Brain microvascular endothelial cell (primary cell): ENCODE measurements at regions not wholly inside any gene's neighbourhood (a gene's known extent, or its start where the extent isn't known, plus 50 kb on each side); places are given as distances from the start of the nearest gene placed in this dataset.
"Not testable (repeated sequence)": the region's sequence is repeated elsewhere in the genome, so short reads cannot be mapped to it uniquely, and the experiment has no call there.

ENCODE experiments used
- DNase-seq: peaks from one replicate; pipeline ENCODE4 v3.0.0-alpha.2; 2020
- H3K27ac ChIP-seq: fragments of 250-450 bp; sonication (Bioruptor Pico); 2 replicates; pipeline ENCODE4 v1.5.1; 2020; ENCODE audit warnings: mild to moderate bottlenecking, moderate library complexity
- H3K27me3 ChIP-seq: fragments of 250-450 bp; sonication (Bioruptor Pico); replicated peaks from 2 replicates; pipeline ENCODE4 v1.5.1; 2020; ENCODE audit warnings: mild to moderate bottlenecking
- H3K36me3 ChIP-seq: fragments of 250-450 bp; sonication (Bioruptor Pico); replicated peaks from 2 replicates; pipeline ENCODE4 v1.5.1; 2020; ENCODE audit warnings: mild to moderate bottlenecking
- H3K4me3 ChIP-seq: 2 replicates; pipeline ENCODE4 v1.5.1; 2011; ENCODE audit warnings: low read depth, mild to moderate bottlenecking, control low read depth, low read length, moderate library complexity
- in situ Hi-C: cut with HindIII; loops from 2 replicates; pipeline ENCODE4 v1.10.0; 2017; ENCODE audit warnings: low sequenced_read_pairs, low pct_ligation_motif_present
- TF ChIP-seq, protein P1 (sequence below): IDR thresholded peaks from 2 replicates; pipeline ENCODE4 v1.5.1; 2011; ENCODE audit warnings: low read depth, mild to moderate bottlenecking, moderate library complexity, low read length, control low read depth, inconsistent platforms; ENCODE audit errors: missing control alignments

DNA sequence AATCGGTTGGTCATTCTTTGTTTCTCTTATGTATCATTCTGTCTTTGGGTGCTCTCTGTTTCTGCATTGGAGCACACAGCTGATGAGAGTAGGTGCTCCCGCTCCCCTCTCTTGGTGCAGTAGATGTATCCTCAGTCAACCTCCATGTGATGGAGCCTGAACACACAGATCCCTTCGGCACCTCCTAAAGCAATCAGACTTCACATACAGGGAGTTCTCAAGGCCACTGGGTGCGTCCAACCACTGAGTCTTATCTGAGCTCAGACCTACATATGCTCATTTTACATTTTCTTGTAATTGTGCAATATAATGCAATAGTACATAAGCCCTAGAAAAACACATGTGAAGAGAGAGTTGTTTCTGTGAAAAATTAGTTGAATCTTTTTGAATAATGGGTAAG is 198.1 kb upstream of the ATP10A start:
- in situ Hi-C loops = no loop called here
- Histone ChIP-seq H3K27ac (no peak overlapping the region), H3K27me3 (no peaks in the 10 kb centered on the region), H3K36me3 (no peaks in the 10 kb centered on the region), H3K4me3 (no peak overlapping the region)
- DNase-seq = no peak
- TF ChIP-seq, protein P1, sequence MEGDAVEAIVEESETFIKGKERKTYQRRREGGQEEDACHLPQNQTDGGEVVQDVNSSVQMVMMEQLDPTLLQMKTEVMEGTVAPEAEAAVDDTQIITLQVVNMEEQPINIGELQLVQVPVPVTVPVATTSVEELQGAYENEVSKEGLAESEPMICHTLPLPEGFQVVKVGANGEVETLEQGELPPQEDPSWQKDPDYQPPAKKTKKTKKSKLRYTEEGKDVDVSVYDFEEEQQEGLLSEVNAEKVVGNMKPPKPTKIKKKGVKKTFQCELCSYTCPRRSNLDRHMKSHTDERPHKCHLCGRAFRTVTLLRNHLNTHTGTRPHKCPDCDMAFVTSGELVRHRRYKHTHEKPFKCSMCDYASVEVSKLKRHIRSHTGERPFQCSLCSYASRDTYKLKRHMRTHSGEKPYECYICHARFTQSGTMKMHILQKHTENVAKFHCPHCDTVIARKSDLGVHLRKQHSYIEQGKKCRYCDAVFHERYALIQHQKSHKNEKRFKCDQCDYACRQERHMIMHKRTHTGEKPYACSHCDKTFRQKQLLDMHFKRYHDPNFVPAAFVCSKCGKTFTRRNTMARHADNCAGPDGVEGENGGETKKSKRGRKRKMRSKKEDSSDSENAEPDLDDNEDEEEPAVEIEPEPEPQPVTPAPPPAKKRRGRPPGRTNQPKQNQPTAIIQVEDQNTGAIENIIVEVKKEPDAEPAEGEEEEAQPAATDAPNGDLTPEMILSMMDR = no peak

DNA sequence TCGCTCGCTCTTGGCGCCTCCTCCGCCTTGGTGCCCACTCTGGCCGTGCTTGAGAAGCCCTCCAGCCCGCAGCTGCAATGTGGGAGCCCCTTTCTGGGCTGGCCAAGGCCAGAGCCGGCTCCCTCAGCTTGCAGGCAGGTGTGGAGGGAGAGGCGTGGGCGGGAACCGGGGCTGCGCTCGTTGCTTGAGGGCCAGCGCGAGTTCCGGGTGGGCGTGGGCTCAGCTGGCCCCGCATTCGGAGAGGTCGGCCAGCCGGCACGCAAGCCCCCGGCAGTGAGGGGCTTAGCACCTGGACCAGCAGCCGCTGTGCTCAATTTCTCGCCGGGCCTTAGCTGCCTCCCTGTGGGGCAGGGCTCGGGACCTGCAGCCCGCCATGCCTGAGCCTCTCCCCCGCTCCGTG is 193.6 kb upstream of the ATP10A start:
- H3K4me3 ChIP-seq, H3K36me3 ChIP-seq, in situ Hi-C loops, H3K27ac ChIP-seq, H3K27me3 ChIP-seq, DNase-seq: not testable (repeated sequence)

DNA sequence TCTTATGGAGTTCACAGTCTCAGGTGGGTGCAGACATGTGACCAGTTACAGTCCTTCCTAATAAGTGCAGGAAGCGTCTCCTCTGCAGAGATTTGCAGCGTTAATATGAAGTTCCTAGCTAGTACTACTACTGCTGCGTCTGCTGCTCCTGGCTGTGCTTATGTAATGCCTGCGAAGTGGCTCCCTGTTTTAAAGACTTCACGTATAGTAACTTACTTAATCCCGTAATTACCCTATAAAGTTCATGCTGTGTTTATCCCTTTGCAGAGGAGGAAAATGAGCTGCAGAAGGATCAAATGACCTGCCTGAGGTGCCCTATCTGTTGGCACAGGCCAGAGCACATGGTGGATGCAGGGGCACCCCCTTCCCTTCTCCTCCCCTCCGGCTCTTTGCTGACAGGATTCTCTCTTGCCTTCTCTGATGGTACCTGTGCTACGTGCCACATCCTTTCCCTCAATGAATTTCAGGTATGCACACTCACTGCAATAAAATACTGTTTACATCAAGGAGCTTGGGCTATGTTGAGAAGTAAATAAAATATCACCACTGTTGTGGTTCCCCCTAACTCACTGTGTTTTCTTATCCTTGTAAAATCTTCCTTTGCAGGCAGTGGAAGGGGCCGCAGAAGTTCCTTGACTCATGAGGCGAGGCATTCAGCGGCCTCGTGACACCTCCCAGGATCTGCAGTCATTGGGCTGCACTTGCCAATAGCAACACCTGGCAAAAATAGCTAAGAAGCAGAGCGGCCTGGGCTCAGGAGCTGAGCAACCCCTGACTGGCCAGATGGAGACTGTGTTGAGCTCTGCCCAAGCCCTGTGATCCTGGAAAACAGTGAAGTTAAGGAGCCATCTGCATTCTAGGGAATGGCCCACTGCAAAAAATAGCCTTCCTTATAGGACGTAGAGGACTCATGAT is 188.9 kb upstream of the ATP10A start:
- no peaks in the 10 kb centered on the region for H3K27me3 ChIP-seq
- DNase-seq = no peak
- in situ Hi-C loops = no loop called here
- H3K36me3 ChIP-seq = no peaks in the 10 kb centered on the region
- TF ChIP-seq, protein P1 = no peak
- H3K4me3 ChIP-seq = no peak overlapping the region
- no peak overlapping the region for H3K27ac ChIP-seq

DNA sequence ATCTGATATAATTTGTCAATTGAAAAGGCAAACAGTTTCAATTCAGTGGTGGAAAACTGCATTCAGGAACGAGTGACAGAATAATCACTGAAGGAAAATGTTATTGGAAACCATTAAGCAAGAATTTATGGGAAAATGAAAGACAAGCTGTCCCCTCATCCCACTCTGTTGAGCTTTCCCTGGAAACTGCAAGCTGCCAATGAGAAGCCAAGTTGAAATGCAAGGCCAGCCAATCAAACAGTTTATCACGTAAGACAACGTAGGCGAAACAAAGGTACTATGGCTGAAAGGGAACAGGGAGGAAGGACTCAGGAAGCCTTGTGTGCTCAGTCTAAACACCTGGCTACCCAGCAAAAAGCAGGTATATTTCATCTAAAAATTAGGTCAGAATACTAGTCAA is 187.9 kb upstream of the ATP10A start:
- in situ Hi-C loops = no loop called here
- DNase-seq = no peak
- TF ChIP-seq, protein P1 = no peak
- H3K27me3 ChIP-seq = no peaks in the 10 kb centered on the region
- no peak overlapping the region for H3K27ac ChIP-seq
- no peak overlapping the region for H3K4me3 ChIP-seq
- H3K36me3 ChIP-seq = no peaks in the 10 kb centered on the region

DNA sequence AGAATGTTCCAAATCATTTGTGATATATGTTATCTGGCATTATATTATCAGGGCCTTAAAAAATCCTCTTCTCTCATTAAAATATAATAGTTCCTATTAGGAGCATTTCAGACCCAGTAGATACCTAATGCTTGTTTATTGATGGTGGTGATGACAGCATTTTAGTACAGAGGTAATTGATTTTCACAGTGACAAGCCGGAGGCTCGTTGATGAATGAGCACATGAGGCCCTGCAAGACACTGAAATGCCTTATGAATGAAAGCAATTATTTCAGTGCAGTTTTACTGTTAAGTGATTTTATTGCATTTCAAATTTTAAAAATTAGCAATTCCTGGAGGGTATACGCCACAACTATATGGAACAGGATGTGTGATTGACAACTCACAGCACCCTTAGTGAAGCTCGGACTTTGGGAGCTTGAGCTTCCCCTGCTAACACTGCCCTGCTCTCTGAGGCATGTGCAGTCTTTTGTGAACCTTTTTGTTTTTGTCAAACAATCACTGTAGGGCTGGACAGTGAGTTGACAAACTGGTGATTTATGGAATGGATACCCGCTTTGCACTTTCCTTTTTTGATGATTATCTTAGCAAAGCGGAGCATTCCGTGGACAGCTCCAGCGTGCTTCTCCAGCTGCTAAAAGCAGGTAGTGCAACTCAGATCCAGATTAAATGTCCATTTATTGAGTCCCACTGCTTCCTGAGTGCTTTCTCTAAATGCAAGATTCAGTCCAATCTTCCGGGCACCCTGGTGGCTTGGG is 187.0 kb upstream of the ATP10A start:
- TF ChIP-seq, protein P1 = no peak
- no peaks in the 10 kb centered on the region for H3K36me3 ChIP-seq
- H3K27ac ChIP-seq = no peak overlapping the region
- no peak for DNase-seq
- H3K4me3 ChIP-seq = no peak overlapping the region
- in situ Hi-C loops = no loop called here
- H3K27me3 ChIP-seq = no peaks in the 10 kb centered on the region

DNA sequence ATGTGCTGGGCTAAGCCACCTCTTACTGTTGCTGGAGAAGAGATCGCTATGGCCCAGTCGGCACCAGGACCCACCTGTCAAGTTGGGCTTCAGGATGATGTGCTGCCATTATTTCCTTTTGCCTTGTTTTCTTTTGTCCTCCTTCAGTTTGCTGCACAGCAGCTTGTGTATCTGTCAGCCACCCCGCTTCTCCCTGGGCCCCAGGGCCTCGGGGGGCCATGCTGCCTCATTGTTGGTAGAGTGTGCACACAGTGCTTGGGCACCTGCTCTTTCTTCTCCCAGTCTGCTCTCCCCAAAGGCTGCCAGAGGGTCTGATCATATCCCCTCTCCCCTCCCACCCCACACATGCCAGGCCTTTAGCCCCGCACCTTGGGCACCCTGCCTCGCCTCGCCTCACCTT is 185.5 kb upstream of the ATP10A start:
- in situ Hi-C loops = no loop called here
- H3K27me3 ChIP-seq = no peaks in the 10 kb centered on the region
- no peak overlapping the region for H3K4me3 ChIP-seq
- no peak overlapping the region for H3K27ac ChIP-seq
- TF ChIP-seq, protein P1 = no peak
- no peaks in the 10 kb centered on the region for H3K36me3 ChIP-seq
- DNase-seq = no peak
